ENCODE measurements at regions not wholly inside any gene's neighbourhood (a gene's known extent, or its start where the extent isn't known, plus 50 kb on each side); places are given as distances from the start of the nearest gene placed in this dataset.

DNA sequence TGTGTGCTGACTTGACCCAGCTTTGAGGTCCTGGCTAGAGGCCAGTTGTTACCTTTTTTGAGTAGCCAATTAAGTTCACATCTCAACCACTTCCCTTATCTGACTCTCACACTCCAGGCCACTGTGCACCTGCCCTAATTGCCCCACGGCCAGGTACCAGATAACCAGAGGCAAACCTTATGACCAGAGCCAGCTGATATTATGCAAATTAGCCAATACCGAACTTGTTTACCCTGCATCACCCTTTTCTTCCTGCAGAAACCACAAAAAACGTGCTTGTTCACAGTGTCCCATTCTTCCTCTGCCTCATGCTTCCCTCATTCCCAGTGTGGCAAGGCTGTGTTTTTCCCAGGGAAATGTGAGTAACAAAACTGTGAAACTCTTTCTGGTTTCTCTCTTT, 89.3 kb downstream of the HTR1B start:
- no peaks in the 10 kb centered on the region for H3K27me3 ChIP-seq (ENCODE audit: insufficient read depth, low read depth)
- no peak overlapping the region for H3K9ac ChIP-seq
- H3K4me3 ChIP-seq (IDR thresholded peaks at IDR 0.05; ENCODE audit: insufficient read depth, low read depth, low read length) = no peak overlapping the region
- H3K4me2 ChIP-seq = no peak overlapping the region
- H3K79me2 ChIP-seq (ENCODE audit: insufficient read depth, low read depth) = no peaks in the 10 kb centered on the region
- H3K27ac ChIP-seq = no peak overlapping the region
- no peak for TF ChIP-seq CTCF (conservative IDR thresholded peaks at IDR 0.05; ENCODE audit: low read depth, low read length)
- H2AFZ ChIP-seq (ENCODE audit: low read depth) = no peak overlapping the region
- H3K4me1 ChIP-seq (ENCODE audit: low read depth, poor library complexity, severe bottlenecking) = no peaks in the 10 kb centered on the region
- H3K36me3 ChIP-seq (ENCODE audit: insufficient read depth) = no peaks in the 10 kb centered on the region
- H4K20me1 ChIP-seq (ENCODE audit: insufficient read depth) = no peaks in the 10 kb centered on the region

DNA sequence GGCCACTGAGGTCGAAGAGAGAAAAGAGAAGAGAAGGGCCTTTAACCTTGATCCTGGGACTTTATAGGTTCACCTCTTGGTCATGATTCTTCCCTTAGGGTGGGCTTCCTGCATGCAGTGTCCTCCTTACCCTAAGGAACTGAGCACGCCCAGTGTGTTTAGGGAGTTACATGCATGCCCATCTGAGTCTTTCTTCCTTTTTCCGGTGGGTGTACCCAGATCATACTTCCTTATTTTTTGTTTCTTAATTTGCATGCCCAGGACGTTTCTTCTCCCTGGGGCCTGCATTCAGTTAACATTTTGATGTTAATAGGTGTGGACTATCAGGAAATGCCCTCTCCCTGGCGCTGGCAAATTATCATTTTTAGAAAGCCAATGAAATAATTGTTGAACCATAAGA, 91.5 kb downstream of the HTR1B start:
- no peak for TF ChIP-seq CTCF (conservative IDR thresholded peaks at IDR 0.05; ENCODE audit: low read depth, low read length)
- Histone ChIP-seq H3K4me3 (IDR thresholded peaks at IDR 0.05; ENCODE audit: insufficient read depth, low read depth, low read length) (no peak overlapping the region), H3K36me3 (ENCODE audit: insufficient read depth) (no peaks in the 10 kb centered on the region), H3K27me3 (ENCODE audit: insufficient read depth, low read depth) (no peaks in the 10 kb centered on the region), H3K4me2 (no peak overlapping the region), H2AFZ (ENCODE audit: low read depth) (no peak overlapping the region), H3K4me1 (ENCODE audit: low read depth, poor library complexity, severe bottlenecking) (no peaks in the 10 kb centered on the region), H3K79me2 (ENCODE audit: insufficient read depth, low read depth) (no peaks in the 10 kb centered on the region), H3K27ac (no peak overlapping the region), H3K9ac (no peak overlapping the region), H4K20me1 (ENCODE audit: insufficient read depth) (no peaks in the 10 kb centered on the region)

DNA sequence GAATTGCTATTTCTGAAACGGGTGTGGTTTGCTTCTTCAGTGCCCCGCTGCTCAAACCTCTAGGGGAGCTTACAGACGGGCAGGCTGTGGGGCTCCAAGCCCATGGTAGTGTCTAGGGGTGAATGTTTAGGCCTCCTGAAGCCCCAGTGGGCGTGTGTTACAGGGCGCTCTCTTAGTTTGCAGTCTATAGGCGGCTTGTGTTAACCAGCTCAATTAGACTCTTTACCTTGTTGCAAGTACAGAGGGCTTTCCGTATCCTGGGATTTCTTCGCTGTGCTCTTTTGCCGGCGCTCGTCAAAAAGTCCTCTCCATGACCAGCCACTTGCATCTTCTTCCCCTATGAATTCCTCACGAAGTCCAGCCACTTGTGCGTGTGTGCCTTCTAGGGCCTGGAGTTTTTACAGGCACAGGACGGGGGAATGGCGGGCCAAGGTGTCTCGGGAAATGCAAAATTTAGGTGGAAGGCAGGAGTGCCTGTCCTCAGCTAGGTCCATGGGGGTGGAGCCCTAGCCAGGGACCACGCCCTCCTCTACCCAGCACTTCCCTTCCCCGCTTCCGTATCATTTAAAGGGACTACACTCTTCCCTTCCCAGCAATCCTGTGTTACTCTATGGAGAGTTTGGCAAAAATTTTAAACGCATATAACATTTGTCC, 94.5 kb downstream of the HTR1B start:
- TF ChIP-seq CTCF (conservative IDR thresholded peaks at IDR 0.05; ENCODE audit: low read depth, low read length) = no peak
- no peaks in the 10 kb centered on the region for H3K36me3 ChIP-seq (ENCODE audit: insufficient read depth)
- no peaks in the 10 kb centered on the region for H3K4me1 ChIP-seq (ENCODE audit: low read depth, poor library complexity, severe bottlenecking)
- H3K79me2 ChIP-seq (ENCODE audit: insufficient read depth, low read depth) = no peaks in the 10 kb centered on the region
- no peak overlapping the region for H3K4me2 ChIP-seq
- no peaks in the 10 kb centered on the region for H4K20me1 ChIP-seq (ENCODE audit: insufficient read depth)
- no peak overlapping the region for H2AFZ ChIP-seq (ENCODE audit: low read depth)
- no peak overlapping the region for H3K27ac ChIP-seq
- no peak overlapping the region for H3K9ac ChIP-seq
- no peaks in the 10 kb centered on the region for H3K27me3 ChIP-seq (ENCODE audit: insufficient read depth, low read depth)
- no peak overlapping the region for H3K4me3 ChIP-seq (IDR thresholded peaks at IDR 0.05; ENCODE audit: insufficient read depth, low read depth, low read length)

DNA sequence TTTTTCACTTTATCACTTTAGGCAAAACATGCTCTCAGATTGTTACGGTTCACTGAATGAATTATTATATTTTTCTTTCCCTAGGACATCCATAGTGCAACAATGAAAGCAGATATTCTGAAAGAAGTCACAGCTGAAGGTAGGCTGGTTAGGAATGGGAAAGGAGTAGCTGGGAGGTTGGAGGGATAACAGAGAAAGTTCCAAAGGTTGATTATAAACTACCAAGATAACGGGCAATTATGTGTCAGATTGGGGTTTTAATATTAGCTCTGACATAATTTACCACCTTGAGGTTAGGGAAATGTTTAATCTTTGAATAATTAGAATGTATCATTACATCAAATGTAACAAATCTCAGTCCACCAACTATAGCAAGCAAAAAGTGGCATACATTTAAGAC, 96.5 kb downstream of the HTR1B start:
- no peak for TF ChIP-seq CTCF (conservative IDR thresholded peaks at IDR 0.05; ENCODE audit: low read depth, low read length)
- Histone ChIP-seq H3K4me3 (IDR thresholded peaks at IDR 0.05; ENCODE audit: insufficient read depth, low read depth, low read length) (no peak overlapping the region), H3K9ac (no peak overlapping the region), H3K4me2 (no peak overlapping the region), H3K36me3 (ENCODE audit: insufficient read depth) (no peaks in the 10 kb centered on the region), H3K27ac (no peak overlapping the region), H2AFZ (ENCODE audit: low read depth) (no peak overlapping the region), H3K4me1 (ENCODE audit: low read depth, poor library complexity, severe bottlenecking) (no peaks in the 10 kb centered on the region), H3K27me3 (ENCODE audit: insufficient read depth, low read depth) (no peaks in the 10 kb centered on the region), H3K79me2 (ENCODE audit: insufficient read depth, low read depth) (no peaks in the 10 kb centered on the region), H4K20me1 (ENCODE audit: insufficient read depth) (no peaks in the 10 kb centered on the region)
